A673 (cell line): ENCODE measurements at regions not wholly inside any gene's neighbourhood (a gene's known extent, or its start where the extent isn't known, plus 50 kb on each side); places are given as distances from the start of the nearest gene placed in this dataset.

Experiments
- BruUV-seq: library from RNA; stranded (reverse); fragments of 400-500 nt; replicated peaks from 2 replicates; lab custom pipeline; 2021; lab: Mats Ljungman, UMichigan
- CTCF ChIA-PET: fragments of 300-600 bp; sonication (Branson Sonifier 250); formaldehyde crosslinking; loops from one replicate; lab custom pipeline; 2022; ENCODE audit warnings: antibody characterized with exemption; lab: Charles Lee
- POLR2A ChIA-PET: fragments of 300-600 bp; sonication (Branson Sonifier 250); formaldehyde crosslinking; loops from one replicate; lab custom pipeline; 2022; ENCODE audit warnings: antibody characterized with exemption; ENCODE audit not compliant: low non-redundant PET; lab: Charles Lee
- DNase-seq: peaks from one replicate; pipeline ENCODE4 v3.0.0-alpha.2; 2015; ENCODE audit warnings: low spot score
- H3K27ac ChIP-seq: fragments of 200-600 bp; sonication (generic); 2 replicates; pipeline ENCODE4 v1.5.1; 2016; ENCODE audit warnings: mixed run types, low read depth, mild to moderate bottlenecking, mixed read lengths, antibody characterized with exemption, low read length; ENCODE audit not compliant: poor library complexity, severe bottlenecking
- H3K27me3 ChIP-seq: fragments of 200-600 bp; sonication (generic); replicated peaks from 2 replicates; pipeline ENCODE4 v1.6.1; 2017; ENCODE audit warnings: mixed run types, low read depth, mild to moderate bottlenecking, mixed read lengths, antibody characterized with exemption, low read length; ENCODE audit not compliant: insufficient read depth, poor library complexity
- H3K36me3 ChIP-seq: fragments of 200-600 bp; sonication (generic); 2 replicates; pipeline ENCODE4 v1.6.1; 2016; ENCODE audit warnings: mixed run types, mild to moderate bottlenecking, mixed read lengths, antibody characterized with exemption, low read length; ENCODE audit not compliant: insufficient read depth, poor library complexity, severe bottlenecking
- H3K4me1 ChIP-seq: fragments of 200-600 bp; sonication (generic); 2 replicates; pipeline ENCODE4 v1.6.1; 2017; ENCODE audit warnings: mixed run types, mild to moderate bottlenecking, mixed read lengths, antibody characterized with exemption, low read length; ENCODE audit not compliant: insufficient read depth, poor library complexity, severe bottlenecking
- H3K4me3 ChIP-seq: fragments of 200-600 bp; sonication (generic); 2 replicates; pipeline ENCODE4 v1.5.1; 2016; ENCODE audit warnings: low read depth, mixed run types, mild to moderate bottlenecking, mixed read lengths, low read length; ENCODE audit not compliant: poor library complexity, severe bottlenecking
- H3K9me3 ChIP-seq: fragments of 200-600 bp; sonication (generic); 2 replicates; pipeline ENCODE4 v1.6.1; 2016; ENCODE audit warnings: mixed run types, low read depth, mild to moderate bottlenecking, mixed read lengths, antibody characterized with exemption, low read length; ENCODE audit not compliant: poor library complexity, severe bottlenecking
- CTCF ChIP-seq: fragments of 300-800, 200-600 bp; sonication (generic); conservative IDR thresholded peaks from 2 replicates; pipeline ENCODE4 v1.5.1; 2017; ENCODE audit warnings: low read depth, mild to moderate bottlenecking, antibody characterized with exemption, low read length, moderate library complexity, mixed read lengths
- EZH2 ChIP-seq: fragments of 200-600 bp; sonication (generic); IDR thresholded peaks from 2 replicates; pipeline ENCODE4 v1.6.1; 2017; ENCODE audit warnings: borderline replicate concordance, low read depth, mild to moderate bottlenecking, mixed read lengths, antibody characterized with exemption, low read length; ENCODE audit not compliant: poor library complexity, severe bottlenecking
- intact Hi-C: fragments of 100-400 bp; cut with micrococcal nuclease; formaldehyde crosslinking; loops from one replicate; pipeline ENCODE4 v1.10.0; 2022; ENCODE audit not compliant: unreplicated experiment

GRCh38 chr10:2826675-2827074 is 240.7 kb upstream of the PFKP start:
- intact Hi-C loops = no loop called here
- Histone ChIP-seq H3K4me1 (no peaks in the 10 kb centered on the region), H3K27me3 (peaks cover 30% of the 10 kb centered on the region), H3K4me3 (no peak overlapping the region), H3K9me3 (no peaks in the 10 kb centered on the region), H3K27ac (no peak overlapping the region), H3K36me3 (no peaks in the 10 kb centered on the region)
- no TSS peak for BruUV-seq
- no peak for TF ChIP-seq EZH2
- no peak for TF ChIP-seq CTCF
- POLR2A ChIA-PET = no interaction called here
- no peak for DNase-seq
- CTCF ChIA-PET = no interaction called here

GRCh38 chr10:2825841-2826240 is 241.5 kb upstream of the PFKP start:
- Histone ChIP-seq H3K36me3 (no peaks in the 10 kb centered on the region), H3K9me3 (no peaks in the 10 kb centered on the region), H3K4me1 (no peaks in the 10 kb centered on the region), H3K27ac (no peak overlapping the region), H3K27me3 (peaks cover 37% of the 10 kb centered on the region), H3K4me3 (no peak overlapping the region)
- intact Hi-C loops = no loop called here
- TF ChIP-seq EZH2 (no peak), CTCF (no peak)
- no peak for DNase-seq
- CTCF ChIA-PET = no interaction called here
- BruUV-seq = no TSS peak
- POLR2A ChIA-PET = no interaction called here

GRCh38 chr10:2817940-2818636 is 249.3 kb upstream of the PFKP start:
- no peaks in the 10 kb centered on the region for H3K9me3 ChIP-seq
- ChIA-PET CTCF (no interaction called here), POLR2A (no interaction called here)
- H3K27me3 ChIP-seq = peaks cover 50% of the 10 kb centered on the region
- no peak overlapping the region for H3K4me3 ChIP-seq
- no peak for DNase-seq
- TF ChIP-seq EZH2 (no peak), CTCF (no peak)
- no TSS peak for BruUV-seq
- no peaks in the 10 kb centered on the region for H3K36me3 ChIP-seq
- intact Hi-C loops = no loop called here
- no peaks in the 10 kb centered on the region for H3K4me1 ChIP-seq
- no peak overlapping the region for H3K27ac ChIP-seq
